ENCODE measurements at regions not wholly inside any gene's neighbourhood (a gene's known extent, or its start where the extent isn't known, plus 50 kb on each side); places are given as distances from the start of the nearest gene placed in this dataset.

DNA sequence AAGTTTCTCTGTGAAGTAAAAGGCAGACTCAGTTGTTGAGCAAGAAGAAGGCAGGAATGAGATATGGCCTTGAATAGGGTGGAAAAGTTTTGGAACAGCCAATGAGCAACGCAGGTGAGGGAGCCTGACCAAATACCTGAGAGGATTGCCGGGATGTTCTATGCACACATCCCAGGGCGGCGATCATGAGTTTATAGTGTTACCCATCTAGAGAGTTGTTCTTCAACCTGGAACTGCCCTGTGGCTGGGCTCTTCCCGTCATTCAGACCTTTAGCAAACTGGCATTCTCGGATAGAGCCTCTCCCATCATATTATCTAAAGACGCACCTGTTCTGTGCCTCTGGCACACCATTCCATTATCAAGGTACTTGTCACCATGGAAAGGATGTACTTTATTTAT lies 103.0 kb upstream of the KIF5B start:
- WGBS (ENCODE audit: low lambda C conversion rate) = 79% methylated on average over 7 of the region's 7 CpGs
- no peaks in the 10 kb centered on the region for H3K9me3 ChIP-seq (ENCODE audit: low read length)
- peaks cover 54% of the 10 kb centered on the region for H3K4me1 ChIP-seq (ENCODE audit: insufficient read depth, low read length)
- ChIA-PET CTCF (ENCODE audit: low intra/inter-chr PET ratio, low total read pairs) (no interaction called here), POLR2A (no interaction called here)
- DNase-seq (ENCODE audit: low spot score) (no peak), ATAC-seq (no peak), FAIRE-seq (no peak)
- no peaks in the 10 kb centered on the region for H4K20me1 ChIP-seq (ENCODE audit: insufficient read depth, low read length)
- in situ Hi-C loops (cut with HindIII; ENCODE audit: extremely low pct_ligation_motif_present, low pct_unique_long_range_greater_than_20kb) (no loop called here), intact Hi-C loops (cut with micrococcal nuclease; ENCODE audit: unreplicated experiment) (no loop called here)
- no TSS peak for BruUV-seq (replicated peaks)
- H3K4me3 ChIP-seq (replicated peaks in 1 of 3; ENCODE audit: insufficient read depth in 1 of 3, low read depth in 2 of 3, low read length in 3 of 3) = no peak overlapping the region
- no peaks in the 10 kb centered on the region for H3K79me2 ChIP-seq (ENCODE audit: insufficient read depth, low read length)
- H3K4me2 ChIP-seq (ENCODE audit: low read depth, low read length) = no peak overlapping the region
- TF ChIP-seq, protein P1, sequence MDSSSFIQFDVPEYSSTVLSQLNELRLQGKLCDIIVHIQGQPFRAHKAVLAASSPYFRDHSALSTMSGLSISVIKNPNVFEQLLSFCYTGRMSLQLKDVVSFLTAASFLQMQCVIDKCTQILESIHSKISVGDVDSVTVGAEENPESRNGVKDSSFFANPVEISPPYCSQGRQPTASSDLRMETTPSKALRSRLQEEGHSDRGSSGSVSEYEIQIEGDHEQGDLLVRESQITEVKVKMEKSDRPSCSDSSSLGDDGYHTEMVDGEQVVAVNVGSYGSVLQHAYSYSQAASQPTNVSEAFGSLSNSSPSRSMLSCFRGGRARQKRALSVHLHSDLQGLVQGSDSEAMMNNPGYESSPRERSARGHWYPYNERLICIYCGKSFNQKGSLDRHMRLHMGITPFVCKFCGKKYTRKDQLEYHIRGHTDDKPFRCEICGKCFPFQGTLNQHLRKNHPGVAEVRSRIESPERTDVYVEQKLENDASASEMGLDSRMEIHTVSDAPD (CRISPR knock-in tag; IDR thresholded peaks at IDR 0.05) = no peak
- TF ChIP-seq CENPT (CRISPR knock-in tag; IDR thresholded peaks at IDR 0.05; ENCODE audit: low read depth) (no peak), SP140L (CRISPR knock-in tag; IDR thresholded peaks at IDR 0.05; ENCODE audit: borderline replicate concordance) (no peak), SALL2 (CRISPR knock-in tag; IDR thresholded peaks at IDR 0.05) (no peak), ZNF510 (CRISPR knock-in tag; IDR thresholded peaks at IDR 0.05; ENCODE audit: low read depth) (no peak), ARNTL (CRISPR knock-in tag; IDR thresholded peaks at IDR 0.05) (no peak), ZNF274 (CRISPR knock-in tag; IDR thresholded peaks at IDR 0.05) (no peak), ZEB1 (IDR thresholded peaks at IDR 0.05; ENCODE audit: insufficient replicate concordance, low read depth) (no peak), KLF11 (CRISPR knock-in tag; IDR thresholded peaks at IDR 0.05) (no peak)
- TF ChIP-seq, protein P2, sequence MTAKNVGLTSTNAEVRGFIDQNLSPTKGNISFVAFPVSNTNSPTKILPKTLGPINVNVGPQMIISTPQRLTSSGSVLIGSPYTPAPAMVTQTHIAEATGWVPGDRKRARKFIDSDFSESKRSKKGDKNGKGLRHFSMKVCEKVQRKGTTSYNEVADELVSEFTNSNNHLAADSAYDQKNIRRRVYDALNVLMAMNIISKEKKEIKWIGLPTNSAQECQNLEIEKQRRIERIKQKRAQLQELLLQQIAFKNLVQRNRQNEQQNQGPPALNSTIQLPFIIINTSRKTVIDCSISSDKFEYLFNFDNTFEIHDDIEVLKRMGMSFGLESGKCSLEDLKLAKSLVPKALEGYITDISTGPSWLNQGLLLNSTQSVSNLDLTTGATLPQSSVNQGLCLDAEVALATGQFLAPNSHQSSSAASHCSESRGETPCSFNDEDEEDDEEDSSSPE (CRISPR knock-in tag; IDR thresholded peaks at IDR 0.05) = no peak
- TF ChIP-seq, protein P3, sequence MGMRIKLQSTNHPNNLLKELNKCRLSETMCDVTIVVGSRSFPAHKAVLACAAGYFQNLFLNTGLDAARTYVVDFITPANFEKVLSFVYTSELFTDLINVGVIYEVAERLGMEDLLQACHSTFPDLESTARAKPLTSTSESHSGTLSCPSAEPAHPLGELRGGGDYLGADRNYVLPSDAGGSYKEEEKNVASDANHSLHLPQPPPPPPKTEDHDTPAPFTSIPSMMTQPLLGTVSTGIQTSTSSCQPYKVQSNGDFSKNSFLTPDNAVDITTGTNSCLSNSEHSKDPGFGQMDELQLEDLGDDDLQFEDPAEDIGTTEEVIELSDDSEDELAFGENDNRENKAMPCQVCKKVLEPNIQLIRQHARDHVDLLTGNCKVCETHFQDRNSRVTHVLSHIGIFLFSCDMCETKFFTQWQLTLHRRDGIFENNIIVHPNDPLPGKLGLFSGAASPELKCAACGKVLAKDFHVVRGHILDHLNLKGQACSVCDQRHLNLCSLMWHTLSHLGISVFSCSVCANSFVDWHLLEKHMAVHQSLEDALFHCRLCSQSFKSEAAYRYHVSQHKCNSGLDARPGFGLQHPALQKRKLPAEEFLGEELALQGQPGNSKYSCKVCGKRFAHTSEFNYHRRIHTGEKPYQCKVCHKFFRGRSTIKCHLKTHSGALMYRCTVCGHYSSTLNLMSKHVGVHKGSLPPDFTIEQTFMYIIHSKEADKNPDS (CRISPR knock-in tag; IDR thresholded peaks at IDR 0.05) = no peak
- TF ChIP-seq, protein P4, sequence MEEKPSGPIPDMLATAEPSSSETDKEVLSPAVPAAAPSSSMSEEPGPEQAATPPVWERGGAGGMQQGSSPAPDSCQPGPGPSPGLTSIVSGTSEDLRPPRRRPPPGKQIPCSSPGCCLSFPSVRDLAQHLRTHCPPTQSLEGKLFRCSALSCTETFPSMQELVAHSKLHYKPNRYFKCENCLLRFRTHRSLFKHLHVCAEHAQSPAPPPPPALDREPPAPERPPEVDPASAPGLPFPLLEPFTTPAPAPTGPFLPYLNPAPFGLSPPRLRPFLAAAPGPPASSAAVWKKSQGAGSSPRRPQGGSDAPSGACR (CRISPR knock-in tag; IDR thresholded peaks at IDR 0.05) = no peak
- H3K27me3 ChIP-seq (ENCODE audit: control insufficient read depth in 1 of 2, insufficient read depth in 2 of 2, low read length in 2 of 2) = no peaks in the 10 kb centered on the region; a peak in 1 of 5 replicates
- no peaks in the 10 kb centered on the region for H3K36me3 ChIP-seq (replicated peaks in 1 of 2; ENCODE audit: control insufficient read depth in 1 of 2, insufficient read depth in 2 of 2, low read length in 2 of 2)
- no peak overlapping the region for H3K9ac ChIP-seq (ENCODE audit: insufficient read depth, low read depth, low read length)
- no peak overlapping the region for H3K27ac ChIP-seq (ENCODE audit: extremely low read length, insufficient read depth, low read length)
- H2AFZ ChIP-seq (ENCODE audit: low read length) = no peak overlapping the region
